K562 (cell line): ENCODE measurements at regions not wholly inside any gene's neighbourhood (a gene's known extent, or its start where the extent isn't known, plus 50 kb on each side); places are given as distances from the start of the nearest gene placed in this dataset.

Source experiments
- ATAC-seq: fragments of 200-7000 bp; cut with Tn5 transposase; 3 replicates; pipeline ENCODE4 v1.9.1; 2020; ENCODE audit warnings: moderate library complexity
- BruUV-seq: library from RNA; stranded (reverse); fragments of 400-500 nt; replicated peaks from 2 replicates; lab custom pipeline; 2021; lab: Mats Ljungman, UMichigan
- CTCF ChIA-PET: fragments of 300-600 bp; formaldehyde crosslinking; extraction: SDS; loops from one replicate; lab custom pipeline; 2021; ENCODE audit warnings: low intra/inter-chr PET ratio; lab: Yijun Ruan, JAX
- POLR2A ChIA-PET: fragments of 300-600, 350-650 bp; sonication (Branson Sonifier 250); formaldehyde crosslinking; extraction: SDS; loops from one replicate; lab custom pipeline; 2021; ENCODE audit warnings: antibody characterized with exemption, inconsistent platforms; lab: Yijun Ruan, JAX
- DNase-seq, 4 experiments: peaks; one replicate each; pipeline versions ENCODE4 v3.0.0 to v3.0.0-alpha.2; 2011 to 2018; ENCODE audit warnings: low spot score in 3 of 4, mixed read lengths in 3 of 4; ENCODE audit errors: extremely low read depth in 1 of 4
- FAIRE-seq: peaks from 2 replicates; lab custom pipeline; 2011; peaks lifted over from hg19 to GRCh38; lab: Jason Lieb, UNC
- H2AFZ ChIP-seq: 2 replicates; pipeline ENCODE4 v1.6.0; 2011; ENCODE audit warnings: low read depth, low read length, control low read depth, inconsistent platforms
- H3K27ac ChIP-seq: fragments of 200-600 bp; 3 replicates; pipeline ENCODE4 v1.8.0; 2011; ENCODE audit warnings: low read depth, mild to moderate bottlenecking, control low read depth, inconsistent platforms, low read length, moderate library complexity, mixed read lengths; ENCODE audit errors: extremely low read depth
- H3K27me3 ChIP-seq, 2 experiments: fragments of 300-600 bp in 1 of 2; 2 replicates in 1 of 2; 3 replicates in 1 of 2; pipeline versions ENCODE4 v1.6.0 to v1.8.0; 2011; ENCODE audit warnings: inconsistent platforms in 2 of 2, low read length in 2 of 2, mild to moderate bottlenecking in 1 of 2, mixed read lengths in 1 of 2, moderate library complexity in 1 of 2; ENCODE audit not compliant: control insufficient read depth in 2 of 2, insufficient read depth in 2 of 2
- H3K36me3 ChIP-seq: fragments of 300-600 bp; 3 replicates; pipeline ENCODE4 v1.8.0; 2011; ENCODE audit warnings: mild to moderate bottlenecking, low read length, inconsistent platforms; ENCODE audit not compliant: control insufficient read depth, insufficient read depth
- H3K4me1 ChIP-seq, 2 experiments: fragments of 200-600 bp in 1 of 2; replicated peaks in 1 of 2; 2 replicates in 1 of 2; 3 replicates in 1 of 2; pipeline versions ENCODE4 v1.5.1 to v1.8.0; 2011; ENCODE audit warnings: inconsistent platforms in 2 of 2, low read length in 2 of 2, mild to moderate bottlenecking in 1 of 2, mixed read lengths in 1 of 2, moderate library complexity in 1 of 2; ENCODE audit not compliant: control insufficient read depth in 2 of 2, insufficient read depth in 2 of 2
- H3K4me2 ChIP-seq: 2 replicates; pipeline ENCODE4 v1.6.1; 2011; ENCODE audit warnings: low read length, control low read depth, inconsistent platforms, mixed read lengths; ENCODE audit not compliant: insufficient read depth
- H3K4me3 ChIP-seq: fragments of 200-600 bp; sonication (generic), shearing (Covaris generic); 2 replicates; pipeline ENCODE4 v1.5.1; 2016; ENCODE audit warnings: control low read depth, inconsistent platforms
- H3K79me2 ChIP-seq: fragments of 200-600 bp; 3 replicates; pipeline ENCODE4 v1.8.0; 2011; ENCODE audit warnings: low read length, inconsistent platforms; ENCODE audit not compliant: control insufficient read depth, insufficient read depth
- H3K9ac ChIP-seq, 2 experiments: 2 replicates each; pipeline versions ENCODE4 v1.6.0 to v1.6.1; 2011; ENCODE audit warnings: low read depth in 2 of 2, low read length in 2 of 2, control low read depth in 1 of 2, inconsistent platforms in 1 of 2, mild to moderate bottlenecking in 1 of 2, mixed read lengths in 1 of 2; ENCODE audit not compliant: insufficient read depth in 1 of 2
- H3K9me1 ChIP-seq: one replicate; pipeline ENCODE4 v1.6.0; 2011; ENCODE audit warnings: inconsistent platforms, mild to moderate bottlenecking, low read length, moderate library complexity; ENCODE audit not compliant: control insufficient read depth, insufficient read depth
- H3K9me3 ChIP-seq: replicated peaks from 2 replicates; pipeline ENCODE4 v1.5.1; 2011; ENCODE audit warnings: low read depth, low read length, inconsistent platforms; ENCODE audit not compliant: control insufficient read depth, insufficient read depth
- H4K20me1 ChIP-seq: replicated peaks from 2 replicates; pipeline ENCODE4 v1.6.1; 2011; ENCODE audit warnings: low read length, inconsistent platforms, mixed read lengths; ENCODE audit not compliant: control insufficient read depth, insufficient read depth
- ADNP ChIP-seq: fragments of 200-800 bp; sonication (Bioruptor generic); IDR thresholded peaks from 2 replicates; pipeline ENCODE4 v1.6.1; 2016; ENCODE audit warnings: missing genetic modification characterization, missing compliant biosample characterization
- BACH1 ChIP-seq: fragments of 200-800 bp; sonication (Bioruptor generic); IDR thresholded peaks from 2 replicates; pipeline ENCODE4 v1.6.1; 2016; ENCODE audit warnings: missing genetic modification characterization, missing compliant biosample characterization
- CCAR2 ChIP-seq: fragments of 200-400 bp; formaldehyde crosslinking; IDR thresholded peaks from 2 replicates; pipeline ENCODE4 v1.6.1; 2017; ENCODE audit warnings: mild to moderate bottlenecking, low read depth, low read length
- CHD2 ChIP-seq: IDR thresholded peaks from 2 replicates; pipeline ENCODE4 v1.6.1; 2011; ENCODE audit warnings: low read depth, low read length
- DMBX1 ChIP-seq: fragments of 250-450 bp; sonication (Bioruptor Pico); IDR thresholded peaks from 2 replicates; pipeline ENCODE4 v1.8.0; 2022; ENCODE audit warnings: inconsistent platforms, mild to moderate bottlenecking, moderate library complexity, borderline replicate concordance
- EZH2 ChIP-seq: IDR thresholded peaks from 2 replicates; pipeline ENCODE4 v1.6.1; 2012; ENCODE audit warnings: low read depth, mild to moderate bottlenecking, inconsistent platforms, low read length, borderline replicate concordance
- ILK ChIP-seq: fragments of 450-650 bp; IDR thresholded peaks from 2 replicates; pipeline ENCODE4 v1.6.1; 2016; ENCODE audit warnings: missing genetic modification characterization, low read depth, mild to moderate bottlenecking, missing compliant biosample characterization, moderate library complexity, borderline replicate concordance
- LARP7 ChIP-seq: fragments of 450-650 bp; IDR thresholded peaks from 2 replicates; pipeline ENCODE4 v1.6.1; 2016
- RCOR1 ChIP-seq, 2 experiments: IDR thresholded peaks; 2 replicates each; pipeline ENCODE4 v1.6.1; 2012; ENCODE audit warnings: low read depth in 2 of 2, low read length in 2 of 2, borderline replicate concordance in 1 of 2, improper control_type of control experiment in 1 of 2
- SFPQ ChIP-seq: fragments of 200-400 bp; formaldehyde crosslinking; IDR thresholded peaks from 2 replicates; pipeline ENCODE4 v1.6.1; 2017; ENCODE audit warnings: mild to moderate bottlenecking, low read depth, low read length, moderate library complexity
- TBL1XR1 ChIP-seq, 2 experiments: IDR thresholded peaks; 2 replicates each; pipeline ENCODE4 v1.6.1; 2012; ENCODE audit warnings: improper control_type of control experiment in 2 of 2, low read length in 2 of 2, mild to moderate bottlenecking in 1 of 2
- TCF7L2 ChIP-seq: fragments of 150-350 bp; IDR thresholded peaks from 2 replicates; pipeline ENCODE4 v1.6.1; 2016; ENCODE audit warnings: low read depth, mild to moderate bottlenecking, low read length, moderate library complexity
- ZNF134 ChIP-seq: fragments of 250-450 bp; sonication (Bioruptor Pico); conservative IDR thresholded peaks from 2 replicates; pipeline ENCODE4 v1.4.0; 2020
- ZNF184 ChIP-seq: sonication (generic); formaldehyde crosslinking; IDR thresholded peaks from 2 replicates; pipeline ENCODE4 v1.5.0; 2020; ENCODE audit warnings: missing genetic modification reagents
- ZNF197 ChIP-seq: fragments of 200-800 bp; sonication (Bioruptor generic); IDR thresholded peaks from 2 replicates; pipeline ENCODE4 v1.6.1; 2016; ENCODE audit warnings: low read depth, missing genetic modification characterization, missing compliant biosample characterization
- ZNF274 ChIP-seq: IDR thresholded peaks from 2 replicates; pipeline ENCODE4 v1.6.1; 2011; ENCODE audit warnings: low read depth, mild to moderate bottlenecking, low read length, moderate library complexity, borderline replicate concordance
- ZNF280B ChIP-seq: fragments of 250-450 bp; sonication (Bioruptor Pico); IDR thresholded peaks from 2 replicates; pipeline ENCODE4 v1.5.1; 2021; ENCODE audit warnings: mild to moderate bottlenecking
- ZNF76 ChIP-seq: fragments of 250-450 bp; sonication (Bioruptor Pico); IDR thresholded peaks from 2 replicates; pipeline ENCODE4 v1.4.0; 2020; ENCODE audit warnings: mild to moderate bottlenecking, moderate library complexity, borderline replicate concordance
- ZNF77 ChIP-seq: fragments of 250-450 bp; sonication (Bioruptor Pico); IDR thresholded peaks from 2 replicates; pipeline ENCODE4 v1.5.0; 2020
- WGBS: fragments of 100-300 bp; shearing (Covaris generic); methylation state at CpG from one replicate; pipeline ENCODE4 v1.1.6; 2016; ENCODE audit warnings: low coverage, mixed read lengths; ENCODE audit not compliant: insufficient coverage; ENCODE audit errors: missing lambda C conversion rate; 5-methylcytosine and 5-hydroxymethylcytosine counted together
- in situ Hi-C: fragments of 300-500 bp; cut with MboI; formaldehyde crosslinking; loops from 4 replicates; pipeline ENCODE4 v1.15.0; 2018; ENCODE audit warnings: inconsistent platforms, mixed read lengths
- intact Hi-C: fragments of 100-400 bp; cut with micrococcal nuclease; formaldehyde crosslinking; loops from 2 replicates; pipeline ENCODE4 v1.14.2; 2022
- TF ChIP-seq, protein P1 (sequence below): fragments of 250-450 bp; sonication (Bioruptor Pico); IDR thresholded peaks from 2 replicates; pipeline ENCODE4 v1.8.0; 2022; ENCODE audit warnings: moderate library complexity, mild to moderate bottlenecking, inconsistent platforms

- H3K4me2 ChIP-seq, result no peak overlapping the region
- no TSS peak for BruUV-seq
- peak in 2 of 4 experiments; percentile 18 to 45 for DNase-seq
- 9% methylated on average over 1 of the region's 1 CpG for WGBS
- H3K9ac ChIP-seq, result no peak overlapping the region
- H3K27me3 ChIP-seq, result peaks cover 0 to 2% of the 10 kb centered on the region in 2 experiments; a peak in 1 of 5 replicates
- no peaks in the 10 kb centered on the region for H3K9me1 ChIP-seq
- ATAC-seq, result peak; percentile 82
- H3K27ac ChIP-seq, result no peak overlapping the region
- CTCF ChIA-PET, result no interaction called here
- no peaks in the 10 kb centered on the region for H4K20me1 ChIP-seq
- H3K9me3 ChIP-seq, result no peaks in the 10 kb centered on the region
- FAIRE-seq, result no peak
- no peaks in the 10 kb centered on the region for H3K79me2 ChIP-seq
- H3K4me3 ChIP-seq, result no peak overlapping the region
- intact Hi-C loops (no loop called here), in situ Hi-C loops (no loop called here)
- POLR2A ChIA-PET, result no interaction called here
- H2AFZ ChIP-seq, result no peak overlapping the region
- no peaks in the 10 kb centered on the region; a peak in 1 of 5 replicates for H3K4me1 ChIP-seq
- no peaks in the 10 kb centered on the region for H3K36me3 ChIP-seq
- no peak for TF ChIP-seq TCF7L2
- TF ChIP-seq ADNP (tag), result no peak
- TF ChIP-seq ZNF280B (CRISPR knock-in tag), result no peak
- TF ChIP-seq TBL1XR1 (IDR thresholded peaks at IDR 0.05; ENCODE audit: low read length in 2 of 2), result no peak
- peak; percentile 62; the same call in 1 of the 2 replicates for TF ChIP-seq BACH1 (tag)
- no peak for TF ChIP-seq ZNF134
- no peak for TF ChIP-seq DMBX1 (CRISPR knock-in tag)
- no peak for TF ChIP-seq SFPQ
- TF ChIP-seq ZNF184 (CRISPR knock-in tag), result no peak
- peak in 1 of 2 experiments; percentile 71; a peak in 1 of 4 replicates for TF ChIP-seq RCOR1 (IDR thresholded peaks at IDR 0.05; ENCODE audit: borderline replicate concordance in 1 of 2, low read depth in 2 of 2, low read length in 2 of 2)
- TF ChIP-seq ZNF77 (CRISPR knock-in tag), result no peak
- TF ChIP-seq, protein P1, sequence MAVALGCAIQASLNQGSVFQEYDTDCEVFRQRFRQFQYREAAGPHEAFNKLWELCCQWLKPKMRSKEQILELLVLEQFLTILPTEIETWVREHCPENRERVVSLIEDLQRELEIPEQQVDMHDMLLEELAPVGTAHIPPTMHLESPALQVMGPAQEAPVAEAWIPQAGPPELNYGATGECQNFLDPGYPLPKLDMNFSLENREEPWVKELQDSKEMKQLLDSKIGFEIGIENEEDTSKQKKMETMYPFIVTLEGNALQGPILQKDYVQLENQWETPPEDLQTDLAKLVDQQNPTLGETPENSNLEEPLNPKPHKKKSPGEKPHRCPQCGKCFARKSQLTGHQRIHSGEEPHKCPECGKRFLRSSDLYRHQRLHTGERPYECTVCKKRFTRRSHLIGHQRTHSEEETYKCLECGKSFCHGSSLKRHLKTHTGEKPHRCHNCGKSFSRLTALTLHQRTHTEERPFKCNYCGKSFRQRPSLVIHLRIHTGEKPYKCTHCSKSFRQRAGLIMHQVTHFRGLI (CRISPR knock-in tag), result no peak
- no peak for TF ChIP-seq LARP7
- no peak for TF ChIP-seq ZNF197 (CRISPR knock-in tag)
- no peak for TF ChIP-seq CHD2
- TF ChIP-seq EZH2, result no peak
- TF ChIP-seq ZNF76 (CRISPR knock-in tag), result no peak
- no peak for TF ChIP-seq ILK (tag)
- no peak for TF ChIP-seq CCAR2
- no peak for TF ChIP-seq ZNF274
Observed at GRCh38 chr6:118761645-118762044, 110.3 kb upstream of the CEP85L start.
